Cardiac muscle cell (in vitro differentiated cells and primary cell): ENCODE measurements at regions not wholly inside any gene's neighbourhood (a gene's known extent, or its start where the extent isn't known, plus 50 kb on each side); places are given as distances from the start of the nearest gene placed in this dataset.

Source experiments
- DNase-seq, 2 donors: peaks; one replicate each; pipeline versions ENCODE4 v3.0.0 to v3.0.0-alpha.2; 2010 to 2017; ENCODE audit warnings: low read depth in 1 of 2, low spot score in 1 of 2
- H3K27ac ChIP-seq: fragments of 200-600 bp; sonication (generic); 2 replicates; pipeline ENCODE4 v1.5.1; 2016
- H3K27me3 ChIP-seq: fragments of 200-600 bp; sonication (generic); 2 replicates; pipeline ENCODE4 v1.6.0; 2016; ENCODE audit warnings: control low read depth
- H3K36me3 ChIP-seq: fragments of 200-600 bp; sonication (generic); 2 replicates; pipeline ENCODE4 v1.5.1; 2016; ENCODE audit warnings: control low read depth
- H3K4me1 ChIP-seq: fragments of 200-600 bp; sonication (generic); 2 replicates; pipeline ENCODE4 v1.8.1; 2017; ENCODE audit warnings: low read depth, mild to moderate bottlenecking, mixed run types
- H3K4me3 ChIP-seq: fragments of 200-600 bp; sonication (generic); 2 replicates; pipeline ENCODE4 v1.5.1; 2016; ENCODE audit warnings: mild to moderate bottlenecking
- H3K9me3 ChIP-seq: fragments of 200-600 bp; sonication (generic); 2 replicates; pipeline ENCODE4 v1.5.1; 2017; ENCODE audit warnings: low read depth, mild to moderate bottlenecking, control low read depth
- CTCF ChIP-seq: IDR thresholded peaks from 2 replicates; pipeline ENCODE4 v1.5.1; 2012; ENCODE audit warnings: low read depth, mild to moderate bottlenecking, low read length

GRCh38 chr4:110395421-110395820 is 80.5 kb upstream of the ENPEP start:
- no peaks in the 10 kb centered on the region for H3K27me3 ChIP-seq
- H3K9me3 ChIP-seq: no peaks in the 10 kb centered on the region
- DNase-seq: no peak
- H3K4me3 ChIP-seq: no peak overlapping the region
- no peaks in the 10 kb centered on the region for H3K36me3 ChIP-seq
- H3K4me1 ChIP-seq: peaks cover 7% of the 10 kb centered on the region
- H3K27ac ChIP-seq: no peak overlapping the region
- no peak for TF ChIP-seq CTCF

GRCh38 chr4:110394871-110395270 is 81.1 kb upstream of the ENPEP start:
- peaks cover 7% of the 10 kb centered on the region for H3K4me1 ChIP-seq
- no peak for TF ChIP-seq CTCF
- DNase-seq: no peak

GRCh38 chr4:110381784-110382183 is 94.2 kb upstream of the ENPEP start:
- H3K36me3 ChIP-seq: no peaks in the 10 kb centered on the region
- H3K27me3 ChIP-seq: no peaks in the 10 kb centered on the region
- no peak for DNase-seq
- no peak for TF ChIP-seq CTCF
- no peak overlapping the region for H3K4me3 ChIP-seq
- no peaks in the 10 kb centered on the region for H3K4me1 ChIP-seq
- no peaks in the 10 kb centered on the region for H3K9me3 ChIP-seq
- H3K27ac ChIP-seq: no peak overlapping the region

More at GRCh38 chr4:110394871-110395270, 81.1 kb upstream of the ENPEP start:
- H3K27me3 ChIP-seq: no peaks in the 10 kb centered on the region
- H3K27ac ChIP-seq: no peak overlapping the region
- H3K36me3 ChIP-seq: no peaks in the 10 kb centered on the region
- H3K9me3 ChIP-seq: no peaks in the 10 kb centered on the region
- no peak overlapping the region for H3K4me3 ChIP-seq

- no peaks in the 10 kb centered on the region for H3K36me3 ChIP-seq
- no peaks in the 10 kb centered on the region for H3K27me3 ChIP-seq
- H3K27ac ChIP-seq: no peak overlapping the region
- no peaks in the 10 kb centered on the region for H3K4me1 ChIP-seq
- H3K9me3 ChIP-seq: no peaks in the 10 kb centered on the region
- TF ChIP-seq CTCF: no peak
- no peak for DNase-seq
- no peak overlapping the region for H3K4me3 ChIP-seq
Measured at GRCh38 chr4:110372485-110372884, 103.5 kb upstream of the ENPEP start.

GRCh38 chr4:110371016-110371770 is 104.8 kb upstream of the ENPEP start:
- no peak for TF ChIP-seq CTCF
- Histone ChIP-seq H3K36me3 (no peaks in the 10 kb centered on the region), H3K9me3 (no peaks in the 10 kb centered on the region), H3K27ac (no peak overlapping the region), H3K27me3 (no peaks in the 10 kb centered on the region), H3K4me3 (no peak overlapping the region), H3K4me1 (no peaks in the 10 kb centered on the region)
- peak in 1 of 2 donors; percentile 17 for DNase-seq
